HEK293T (cell line): ENCODE measurements at regions not wholly inside any gene's neighbourhood (a gene's known extent, or its start where the extent isn't known, plus 50 kb on each side); places are given as distances from the start of the nearest gene placed in this dataset.

Source experiments
- ARNT ChIP-seq: fragments of 450-650 bp; IDR thresholded peaks from 2 replicates; pipeline ENCODE4 v1.6.1; 2017; ENCODE audit warnings: mild to moderate bottlenecking
- BHLHE40 ChIP-seq: fragments of 450-650 bp; IDR thresholded peaks from 2 replicates; pipeline ENCODE4 v1.6.1; 2016; ENCODE audit warnings: mild to moderate bottlenecking, moderate library complexity, borderline replicate concordance
- ELF4 ChIP-seq: fragments of 450-650 bp; IDR thresholded peaks from 2 replicates; pipeline ENCODE4 v1.6.1; 2017; ENCODE audit warnings: antibody characterized with exemption
- FOXA1 ChIP-seq: fragments of 450-650 bp; IDR thresholded peaks from 2 replicates; pipeline ENCODE4 v1.6.1; 2016; ENCODE audit warnings: mild to moderate bottlenecking
- FOXK2 ChIP-seq: fragments of 450-650 bp; IDR thresholded peaks from 2 replicates; pipeline ENCODE4 v1.6.1; 2016; ENCODE audit warnings: mild to moderate bottlenecking
- FOXM1 ChIP-seq: fragments of 450-650 bp; IDR thresholded peaks from 2 replicates; pipeline ENCODE4 v1.6.1; 2017; ENCODE audit warnings: mild to moderate bottlenecking, borderline replicate concordance
- L3MBTL2 ChIP-seq: fragments of 450-650 bp; conservative IDR thresholded peaks from 2 replicates; pipeline ENCODE4 v1.6.1; 2016; ENCODE audit warnings: mild to moderate bottlenecking
- NFRKB ChIP-seq: fragments of 450-650 bp; IDR thresholded peaks from 2 replicates; pipeline ENCODE4 v1.6.1; 2016; ENCODE audit warnings: mild to moderate bottlenecking, moderate library complexity
- PKNOX1 ChIP-seq: fragments of 450-650 bp; IDR thresholded peaks from 2 replicates; pipeline ENCODE4 v1.6.1; 2016
- SP1 ChIP-seq: fragments of 450-650 bp; IDR thresholded peaks from 2 replicates; pipeline ENCODE4 v1.6.1; 2017
- SUZ12 ChIP-seq: fragments of 450-650 bp; IDR thresholded peaks from 2 replicates; pipeline ENCODE4 v1.6.1; 2016; ENCODE audit warnings: mild to moderate bottlenecking
- TARDBP ChIP-seq: fragments of 450-650 bp; IDR thresholded peaks from 2 replicates; pipeline ENCODE4 v1.6.1; 2016
- ZNF384 ChIP-seq: fragments of 450-650 bp; IDR thresholded peaks from 2 replicates; pipeline ENCODE4 v1.6.1; 2016

DNA sequence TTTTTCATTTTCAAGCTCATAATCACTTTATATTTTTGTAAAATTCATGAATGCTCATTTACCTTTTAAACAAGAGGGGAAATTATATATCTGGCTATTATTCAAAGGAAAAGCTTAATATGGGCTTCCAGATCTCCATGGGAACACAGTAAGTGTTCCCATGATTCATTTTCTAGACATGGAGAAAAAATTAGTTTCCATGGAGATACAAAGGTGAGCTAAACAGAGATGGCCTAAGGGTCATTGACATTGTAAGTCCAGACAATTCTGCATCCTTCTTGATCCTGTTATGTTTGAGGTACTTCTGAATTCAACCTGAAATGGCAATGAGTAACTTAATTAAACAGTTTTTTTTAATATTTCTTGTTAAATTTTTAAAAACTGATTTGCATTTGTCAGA is 341.4 kb upstream of the PRR16 start:
- TF ChIP-seq SUZ12 (no peak), ELF4 (no peak), SP1 (no peak), ZNF384 (no peak), PKNOX1 (no peak), BHLHE40 (no peak), NFRKB (no peak), FOXM1 (no peak), FOXK2 (no peak), FOXA1 (no peak), L3MBTL2 (no peak), TARDBP (no peak), ARNT (no peak)
